ENCODE measurements at regions not wholly inside any gene's neighbourhood (a gene's known extent, or its start where the extent isn't known, plus 50 kb on each side); places are given as distances from the start of the nearest gene placed in this dataset.

DNA sequence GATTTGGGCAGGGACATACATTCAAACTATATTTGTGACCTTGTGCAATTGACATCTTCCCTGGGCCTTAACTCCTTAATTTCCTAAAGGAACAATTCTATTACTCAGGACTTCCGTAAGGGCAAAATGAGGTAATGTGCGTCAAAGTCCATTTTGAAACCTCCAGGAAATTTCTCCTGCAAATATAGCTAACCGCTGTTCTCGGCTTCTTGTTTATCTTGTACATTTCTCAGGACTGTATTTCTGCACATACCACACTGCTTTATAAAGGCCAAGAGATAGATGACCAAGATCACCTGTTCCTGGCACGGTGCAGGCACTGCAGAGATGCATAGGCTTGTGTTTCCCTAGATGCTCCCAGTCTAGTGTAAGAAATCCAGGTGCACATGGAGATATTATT, 1009.4 kb downstream of the BCL11B start:
- Histone ChIP-seq H3K79me2 (ENCODE audit: insufficient read depth, low read length) (no peaks in the 10 kb centered on the region), H2AFZ (ENCODE audit: low read length) (no peak overlapping the region), H3K36me3 (replicated peaks in 1 of 2; ENCODE audit: control insufficient read depth in 1 of 2, insufficient read depth in 2 of 2, low read length in 2 of 2) (no peaks in the 10 kb centered on the region), H3K4me2 (ENCODE audit: low read depth, low read length) (no peak overlapping the region), H3K9me3 (ENCODE audit: low read length) (peaks cover 73% of the 10 kb centered on the region), H3K27me3 (ENCODE audit: control insufficient read depth in 1 of 2, insufficient read depth in 2 of 2, low read length in 2 of 2) (no peaks in the 10 kb centered on the region), H3K27ac (ENCODE audit: extremely low read length, insufficient read depth, low read length) (no peak overlapping the region), H3K9ac (ENCODE audit: insufficient read depth, low read depth, low read length) (no peak overlapping the region), H3K4me1 (ENCODE audit: insufficient read depth, low read length) (no peaks in the 10 kb centered on the region), H4K20me1 (ENCODE audit: insufficient read depth, low read length) (no peaks in the 10 kb centered on the region), H3K4me3 (replicated peaks in 1 of 3; ENCODE audit: insufficient read depth in 1 of 3, low read depth in 2 of 3, low read length in 3 of 3) (no peak overlapping the region)
- 6% methylated on average over 5 of the region's 5 CpGs for WGBS (ENCODE audit: low lambda C conversion rate)
- ChIA-PET CTCF (ENCODE audit: low intra/inter-chr PET ratio, low total read pairs) (no interaction called here), POLR2A (no interaction called here)
- no peak for DNase-seq (ENCODE audit: low spot score)
- TF ChIP-seq SOX5 (CRISPR knock-in tag; IDR thresholded peaks at IDR 0.05; ENCODE audit: borderline replicate concordance) (no peak), JUNB (CRISPR knock-in tag; IDR thresholded peaks at IDR 0.05; ENCODE audit: borderline replicate concordance) (no peak), ZNF296 (CRISPR knock-in tag; conservative IDR thresholded peaks at IDR 0.05) (no peak), EEA1 (CRISPR knock-in tag; IDR thresholded peaks at IDR 0.05; ENCODE audit: borderline replicate concordance) (no peak), MLLT10 (CRISPR knock-in tag; IDR thresholded peaks at IDR 0.05) (no peak)
- in situ Hi-C loops (cut with HindIII; ENCODE audit: extremely low pct_ligation_motif_present, low pct_unique_long_range_greater_than_20kb) (no loop called here), intact Hi-C loops (cut with micrococcal nuclease; ENCODE audit: unreplicated experiment) (no loop called here)
- FAIRE-seq: no peak
- BruUV-seq (replicated peaks): no TSS peak
- no peak for ATAC-seq

DNA sequence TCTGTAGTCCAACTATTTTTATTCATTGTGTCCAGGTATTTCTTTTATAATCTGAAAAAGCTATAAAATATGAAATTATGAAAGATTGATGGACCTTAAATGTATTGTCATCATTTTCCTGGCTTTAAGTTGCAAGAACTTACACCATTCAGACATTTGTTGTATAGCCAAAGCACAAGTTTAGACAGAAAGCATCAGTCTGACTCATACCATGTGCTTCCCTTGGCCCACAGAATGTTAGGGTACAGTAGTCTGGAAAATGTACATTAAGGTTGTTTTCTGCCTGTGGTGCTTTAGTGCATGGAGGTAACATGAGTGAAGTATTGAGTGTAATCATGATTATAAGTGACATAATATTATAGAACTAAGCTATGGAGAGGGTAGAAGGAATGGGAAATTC, 1002.5 kb downstream of the BCL11B start:
- H4K20me1 ChIP-seq (ENCODE audit: insufficient read depth, low read length): no peaks in the 10 kb centered on the region
- no peaks in the 10 kb centered on the region for H3K4me1 ChIP-seq (ENCODE audit: insufficient read depth, low read length)
- no peak overlapping the region for H3K9ac ChIP-seq (ENCODE audit: insufficient read depth, low read depth, low read length)
- no peak overlapping the region for H3K4me2 ChIP-seq (ENCODE audit: low read depth, low read length)
- H3K79me2 ChIP-seq (ENCODE audit: insufficient read depth, low read length): no peaks in the 10 kb centered on the region
- BruUV-seq (replicated peaks): no TSS peak
- intact Hi-C loops (cut with micrococcal nuclease; ENCODE audit: unreplicated experiment): no loop called here
- no peaks in the 10 kb centered on the region for H3K27me3 ChIP-seq (ENCODE audit: control insufficient read depth in 1 of 2, insufficient read depth in 2 of 2, low read length in 2 of 2)
- no peak for ATAC-seq
- FAIRE-seq: no peak
- H3K4me3 ChIP-seq (replicated peaks in 1 of 3; ENCODE audit: insufficient read depth in 1 of 3, low read depth in 2 of 3, low read length in 3 of 3): no peak overlapping the region
- no peak for DNase-seq (ENCODE audit: low spot score)
- in situ Hi-C loops (cut with HindIII; ENCODE audit: extremely low pct_ligation_motif_present, low pct_unique_long_range_greater_than_20kb): no loop called here
- H3K9me3 ChIP-seq (ENCODE audit: low read length): peaks cover 90% of the 10 kb centered on the region
- ChIA-PET POLR2A (no interaction called here), CTCF (ENCODE audit: low intra/inter-chr PET ratio, low total read pairs) (no interaction called here)
- no peaks in the 10 kb centered on the region for H3K36me3 ChIP-seq (replicated peaks in 1 of 2; ENCODE audit: control insufficient read depth in 1 of 2, insufficient read depth in 2 of 2, low read length in 2 of 2)
- no peak overlapping the region for H3K27ac ChIP-seq (ENCODE audit: extremely low read length, insufficient read depth, low read length)
- H2AFZ ChIP-seq (ENCODE audit: low read length): no peak overlapping the region
- TF ChIP-seq ZNF562 (CRISPR knock-in tag; IDR thresholded peaks at IDR 0.05; ENCODE audit: borderline replicate concordance): no peak
- no peak for TF ChIP-seq SIX4 (CRISPR knock-in tag; IDR thresholded peaks at IDR 0.05)
- no peak for TF ChIP-seq ZNF512 (CRISPR knock-in tag; IDR thresholded peaks at IDR 0.05)
- no peak for TF ChIP-seq RARG (CRISPR knock-in tag; IDR thresholded peaks at IDR 0.05; ENCODE audit: low read depth)
- TF ChIP-seq GFI1 (CRISPR knock-in tag; IDR thresholded peaks at IDR 0.05; ENCODE audit: borderline replicate concordance): no peak
- no peak for TF ChIP-seq NFE2 (CRISPR knock-in tag; IDR thresholded peaks at IDR 0.05)

Measured in HepG2 (cell line).